K562 (cell line): ENCODE measurements at regions not wholly inside any gene's neighbourhood (a gene's known extent, or its start where the extent isn't known, plus 50 kb on each side); places are given as distances from the start of the nearest gene placed in this dataset.

ENCODE experiments used
- ATAC-seq: fragments of 200-7000 bp; cut with Tn5 transposase; 3 replicates; pipeline ENCODE4 v1.9.1; 2020; ENCODE audit warnings: moderate library complexity
- BruUV-seq: library from RNA; stranded (reverse); fragments of 400-500 nt; replicated peaks from 2 replicates; lab custom pipeline; 2021; lab: Mats Ljungman, UMichigan
- CTCF ChIA-PET: fragments of 300-600 bp; formaldehyde crosslinking; extraction: SDS; loops from one replicate; lab custom pipeline; 2021; ENCODE audit warnings: low intra/inter-chr PET ratio; lab: Yijun Ruan, JAX
- POLR2A ChIA-PET: fragments of 300-600, 350-650 bp; sonication (Branson Sonifier 250); formaldehyde crosslinking; extraction: SDS; loops from one replicate; lab custom pipeline; 2021; ENCODE audit warnings: antibody characterized with exemption, inconsistent platforms; lab: Yijun Ruan, JAX
- DNase-seq, 4 experiments: peaks; one replicate each; pipeline versions ENCODE4 v3.0.0 to v3.0.0-alpha.2; 2011 to 2018; ENCODE audit warnings: low spot score in 3 of 4, mixed read lengths in 3 of 4; ENCODE audit errors: extremely low read depth in 1 of 4
- FAIRE-seq: peaks from 2 replicates; lab custom pipeline; 2011; peaks lifted over from hg19 to GRCh38; lab: Jason Lieb, UNC
- H2AFZ ChIP-seq: 2 replicates; pipeline ENCODE4 v1.6.0; 2011; ENCODE audit warnings: low read depth, low read length, control low read depth, inconsistent platforms
- H3K27ac ChIP-seq: fragments of 200-600 bp; 3 replicates; pipeline ENCODE4 v1.8.0; 2011; ENCODE audit warnings: low read depth, mild to moderate bottlenecking, control low read depth, inconsistent platforms, low read length, moderate library complexity, mixed read lengths; ENCODE audit errors: extremely low read depth
- H3K27me3 ChIP-seq, 2 experiments: fragments of 300-600 bp in 1 of 2; 2 replicates in 1 of 2; 3 replicates in 1 of 2; pipeline versions ENCODE4 v1.6.0 to v1.8.0; 2011; ENCODE audit warnings: inconsistent platforms in 2 of 2, low read length in 2 of 2, mild to moderate bottlenecking in 1 of 2, mixed read lengths in 1 of 2, moderate library complexity in 1 of 2; ENCODE audit not compliant: control insufficient read depth in 2 of 2, insufficient read depth in 2 of 2
- H3K36me3 ChIP-seq: fragments of 300-600 bp; 3 replicates; pipeline ENCODE4 v1.8.0; 2011; ENCODE audit warnings: mild to moderate bottlenecking, low read length, inconsistent platforms; ENCODE audit not compliant: control insufficient read depth, insufficient read depth
- H3K4me1 ChIP-seq, 2 experiments: fragments of 200-600 bp in 1 of 2; replicated peaks in 1 of 2; 2 replicates in 1 of 2; 3 replicates in 1 of 2; pipeline versions ENCODE4 v1.5.1 to v1.8.0; 2011; ENCODE audit warnings: inconsistent platforms in 2 of 2, low read length in 2 of 2, mild to moderate bottlenecking in 1 of 2, mixed read lengths in 1 of 2, moderate library complexity in 1 of 2; ENCODE audit not compliant: control insufficient read depth in 2 of 2, insufficient read depth in 2 of 2
- H3K4me2 ChIP-seq: 2 replicates; pipeline ENCODE4 v1.6.1; 2011; ENCODE audit warnings: low read length, control low read depth, inconsistent platforms, mixed read lengths; ENCODE audit not compliant: insufficient read depth
- H3K4me3 ChIP-seq: fragments of 200-600 bp; sonication (generic), shearing (Covaris generic); 2 replicates; pipeline ENCODE4 v1.5.1; 2016; ENCODE audit warnings: control low read depth, inconsistent platforms
- H3K79me2 ChIP-seq: fragments of 200-600 bp; 3 replicates; pipeline ENCODE4 v1.8.0; 2011; ENCODE audit warnings: low read length, inconsistent platforms; ENCODE audit not compliant: control insufficient read depth, insufficient read depth
- H3K9ac ChIP-seq, 2 experiments: 2 replicates each; pipeline versions ENCODE4 v1.6.0 to v1.6.1; 2011; ENCODE audit warnings: low read depth in 2 of 2, low read length in 2 of 2, control low read depth in 1 of 2, inconsistent platforms in 1 of 2, mild to moderate bottlenecking in 1 of 2, mixed read lengths in 1 of 2; ENCODE audit not compliant: insufficient read depth in 1 of 2
- H3K9me1 ChIP-seq: one replicate; pipeline ENCODE4 v1.6.0; 2011; ENCODE audit warnings: inconsistent platforms, mild to moderate bottlenecking, low read length, moderate library complexity; ENCODE audit not compliant: control insufficient read depth, insufficient read depth
- H3K9me3 ChIP-seq: replicated peaks from 2 replicates; pipeline ENCODE4 v1.5.1; 2011; ENCODE audit warnings: low read depth, low read length, inconsistent platforms; ENCODE audit not compliant: control insufficient read depth, insufficient read depth
- H4K20me1 ChIP-seq: replicated peaks from 2 replicates; pipeline ENCODE4 v1.6.1; 2011; ENCODE audit warnings: low read length, inconsistent platforms, mixed read lengths; ENCODE audit not compliant: control insufficient read depth, insufficient read depth
- FOS ChIP-seq: IDR thresholded peaks from 3 replicates; pipeline ENCODE4 v1.6.1; 2011; ENCODE audit not compliant: insufficient read length; ENCODE audit errors: extremely low read depth
- FUS ChIP-seq: fragments of 200-400 bp; formaldehyde crosslinking; optimal IDR thresholded peaks from 2 replicates; pipeline ENCODE3; 2017; ENCODE audit warnings: low read depth, low read length
- GABPA ChIP-seq: fragments of 200-800 bp; sonication (Bioruptor generic); conservative IDR thresholded peaks from 2 replicates; pipeline ENCODE4 v1.6.1; 2016; ENCODE audit warnings: low read depth, missing genetic modification characterization, missing compliant biosample characterization
- GTF2E2 ChIP-seq: fragments of 200-800 bp; sonication (Bioruptor generic); IDR thresholded peaks from 2 replicates; pipeline ENCODE4 v1.6.1; 2016; ENCODE audit warnings: missing genetic modification characterization, missing compliant biosample characterization
- JUND ChIP-seq, 2 experiments: IDR thresholded peaks; 2 replicates in 1 of 2; 3 replicates in 1 of 2; pipeline ENCODE4 v1.6.1; 2011; ENCODE audit warnings: borderline replicate concordance in 2 of 2, low read depth in 2 of 2, low read length in 2 of 2, improper control_type of control experiment in 1 of 2, missing biosample characterization in 1 of 2, missing genetic modification characterization in 1 of 2, missing genetic modification reagents in 1 of 2
- LEF1 ChIP-seq: fragments of 450-650 bp; IDR thresholded peaks from 2 replicates; pipeline ENCODE4 v1.6.1; 2016; ENCODE audit warnings: mild to moderate bottlenecking
- NCOA1 ChIP-seq: fragments of 450-650 bp; IDR thresholded peaks from 2 replicates; pipeline ENCODE4 v1.6.1; 2016; ENCODE audit warnings: low read depth
- SRF ChIP-seq, 2 experiments: fragments of 250-450, 450-650 bp in 1 of 2; sonication (Bioruptor Pico) in 1 of 2; sonication (generic) in 1 of 2; formaldehyde crosslinking; IDR thresholded peaks; 2 replicates each; pipeline versions ENCODE4 v1.5.0 to v1.5.1; 2020 to 2022; ENCODE audit warnings: mild to moderate bottlenecking in 1 of 2, missing genetic modification reagents in 1 of 2
- SUPT5H ChIP-seq: fragments of 450-650 bp; IDR thresholded peaks from 2 replicates; pipeline ENCODE4 v1.6.1; 2016
- XRCC4 ChIP-seq: IDR thresholded peaks from one replicate; pipeline ENCODE4 v1.6.1; 2011; ENCODE audit not compliant: insufficient read depth, insufficient read length; ENCODE audit errors: extremely low read depth
- ZNF785 ChIP-seq: fragments of 250-450 bp; sonication (Bioruptor Pico); IDR thresholded peaks from 2 replicates; pipeline ENCODE4 v1.4.0; 2020; ENCODE audit warnings: mild to moderate bottlenecking
- WGBS: fragments of 100-300 bp; shearing (Covaris generic); methylation state at CpG from one replicate; pipeline ENCODE4 v1.1.6; 2016; ENCODE audit warnings: low coverage, mixed read lengths; ENCODE audit not compliant: insufficient coverage; ENCODE audit errors: missing lambda C conversion rate; 5-methylcytosine and 5-hydroxymethylcytosine counted together
- in situ Hi-C: fragments of 300-500 bp; cut with MboI; formaldehyde crosslinking; loops from 4 replicates; pipeline ENCODE4 v1.15.0; 2018; ENCODE audit warnings: inconsistent platforms, mixed read lengths
- intact Hi-C: fragments of 100-400 bp; cut with micrococcal nuclease; formaldehyde crosslinking; loops from 2 replicates; pipeline ENCODE4 v1.14.2; 2022
- TF ChIP-seq, protein P1 (sequence below): fragments of 450-650 bp; formaldehyde crosslinking; IDR thresholded peaks from 2 replicates; pipeline ENCODE4 v1.4.0; 2022; ENCODE audit warnings: missing genetic modification characterization
- TF ChIP-seq, protein P2 (sequence below): sonication (generic); formaldehyde crosslinking; IDR thresholded peaks from 2 replicates; pipeline ENCODE4 v1.8.0; 2022; ENCODE audit warnings: missing genetic modification reagents, mild to moderate bottlenecking, borderline replicate concordance
- TF ChIP-seq, protein P3 (sequence below), 2 experiments: fragments of 450-650 bp; IDR thresholded peaks; 2 replicates each; pipeline ENCODE4 v1.6.1; 2016; ENCODE audit warnings: mild to moderate bottlenecking in 2 of 2, borderline replicate concordance in 1 of 2, low read depth in 1 of 2, moderate library complexity in 1 of 2

DNA sequence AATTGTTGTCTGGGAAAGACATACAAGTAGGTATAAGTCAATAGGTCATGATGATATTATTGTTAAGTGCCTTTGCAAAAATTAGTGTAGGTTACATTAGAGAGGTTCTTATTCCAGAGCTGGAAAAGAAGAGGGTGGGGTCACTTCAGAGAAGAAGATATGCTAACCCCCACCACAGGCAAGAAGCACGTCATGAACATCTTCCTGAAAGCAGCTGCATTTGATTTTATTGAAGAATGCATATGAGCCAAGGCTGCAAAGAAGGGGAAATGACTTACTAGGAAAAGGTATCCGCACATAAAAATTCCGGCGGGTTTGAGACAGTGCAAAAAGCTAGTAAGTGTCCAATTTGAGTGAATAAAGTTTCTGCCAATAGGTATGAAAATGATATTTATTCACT, 195.3 kb upstream of the CDH2 start:
- no peaks in the 10 kb centered on the region for H3K9me1 ChIP-seq
- DNase-seq, result no peak
- H3K36me3 ChIP-seq, result no peaks in the 10 kb centered on the region
- no peak for ATAC-seq
- H3K27me3 ChIP-seq, result no peaks in the 10 kb centered on the region
- H3K4me3 ChIP-seq, result no peak overlapping the region
- POLR2A ChIA-PET, result no interaction called here
- H3K79me2 ChIP-seq, result no peaks in the 10 kb centered on the region
- H3K9ac ChIP-seq, result no peak overlapping the region
- H3K4me1 ChIP-seq, result no peaks in the 10 kb centered on the region
- no peak overlapping the region for H3K4me2 ChIP-seq
- H3K9me3 ChIP-seq, result no peaks in the 10 kb centered on the region; the same call in 1 of the 2 replicates
- H4K20me1 ChIP-seq, result no peaks in the 10 kb centered on the region
- BruUV-seq, result no TSS peak
- CTCF ChIA-PET, result no interaction called here
- no peak overlapping the region for H3K27ac ChIP-seq
- in situ Hi-C loops (no loop called here), intact Hi-C loops (no loop called here)
- no peak for FAIRE-seq
- 0% methylated on average over 4 of the region's 4 CpGs for WGBS
- H2AFZ ChIP-seq, result no peak overlapping the region
- TF ChIP-seq NCOA1, result no peak
- TF ChIP-seq, protein P1, sequence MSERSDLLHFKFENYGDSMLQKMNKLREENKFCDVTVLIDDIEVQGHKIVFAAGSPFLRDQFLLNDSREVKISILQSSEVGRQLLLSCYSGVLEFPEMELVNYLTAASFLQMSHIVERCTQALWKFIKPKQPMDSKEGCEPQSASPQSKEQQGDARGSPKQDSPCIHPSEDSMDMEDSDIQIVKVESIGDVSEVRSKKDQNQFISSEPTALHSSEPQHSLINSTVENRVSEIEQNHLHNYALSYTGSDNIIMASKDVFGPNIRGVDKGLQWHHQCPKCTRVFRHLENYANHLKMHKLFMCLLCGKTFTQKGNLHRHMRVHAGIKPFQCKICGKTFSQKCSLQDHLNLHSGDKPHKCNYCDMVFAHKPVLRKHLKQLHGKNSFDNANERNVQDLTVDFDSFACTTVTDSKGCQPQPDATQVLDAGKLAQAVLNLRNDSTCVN (CRISPR knock-in tag), result no peak
- no peak for TF ChIP-seq ZNF785
- TF ChIP-seq JUND (IDR thresholded peaks at IDR 0.05; ENCODE audit: borderline replicate concordance, low read depth, low read length), result no peak
- TF ChIP-seq JUND (tag; IDR thresholded peaks at IDR 0.05; ENCODE audit: borderline replicate concordance, low read depth, low read length), result no peak
- TF ChIP-seq, protein P2, sequence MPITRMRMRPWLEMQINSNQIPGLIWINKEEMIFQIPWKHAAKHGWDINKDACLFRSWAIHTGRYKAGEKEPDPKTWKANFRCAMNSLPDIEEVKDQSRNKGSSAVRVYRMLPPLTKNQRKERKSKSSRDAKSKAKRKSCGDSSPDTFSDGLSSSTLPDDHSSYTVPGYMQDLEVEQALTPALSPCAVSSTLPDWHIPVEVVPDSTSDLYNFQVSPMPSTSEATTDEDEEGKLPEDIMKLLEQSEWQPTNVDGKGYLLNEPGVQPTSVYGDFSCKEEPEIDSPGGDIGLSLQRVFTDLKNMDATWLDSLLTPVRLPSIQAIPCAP (CRISPR knock-in tag), result no peak
- no peak for TF ChIP-seq FOS
- TF ChIP-seq, protein P3, sequence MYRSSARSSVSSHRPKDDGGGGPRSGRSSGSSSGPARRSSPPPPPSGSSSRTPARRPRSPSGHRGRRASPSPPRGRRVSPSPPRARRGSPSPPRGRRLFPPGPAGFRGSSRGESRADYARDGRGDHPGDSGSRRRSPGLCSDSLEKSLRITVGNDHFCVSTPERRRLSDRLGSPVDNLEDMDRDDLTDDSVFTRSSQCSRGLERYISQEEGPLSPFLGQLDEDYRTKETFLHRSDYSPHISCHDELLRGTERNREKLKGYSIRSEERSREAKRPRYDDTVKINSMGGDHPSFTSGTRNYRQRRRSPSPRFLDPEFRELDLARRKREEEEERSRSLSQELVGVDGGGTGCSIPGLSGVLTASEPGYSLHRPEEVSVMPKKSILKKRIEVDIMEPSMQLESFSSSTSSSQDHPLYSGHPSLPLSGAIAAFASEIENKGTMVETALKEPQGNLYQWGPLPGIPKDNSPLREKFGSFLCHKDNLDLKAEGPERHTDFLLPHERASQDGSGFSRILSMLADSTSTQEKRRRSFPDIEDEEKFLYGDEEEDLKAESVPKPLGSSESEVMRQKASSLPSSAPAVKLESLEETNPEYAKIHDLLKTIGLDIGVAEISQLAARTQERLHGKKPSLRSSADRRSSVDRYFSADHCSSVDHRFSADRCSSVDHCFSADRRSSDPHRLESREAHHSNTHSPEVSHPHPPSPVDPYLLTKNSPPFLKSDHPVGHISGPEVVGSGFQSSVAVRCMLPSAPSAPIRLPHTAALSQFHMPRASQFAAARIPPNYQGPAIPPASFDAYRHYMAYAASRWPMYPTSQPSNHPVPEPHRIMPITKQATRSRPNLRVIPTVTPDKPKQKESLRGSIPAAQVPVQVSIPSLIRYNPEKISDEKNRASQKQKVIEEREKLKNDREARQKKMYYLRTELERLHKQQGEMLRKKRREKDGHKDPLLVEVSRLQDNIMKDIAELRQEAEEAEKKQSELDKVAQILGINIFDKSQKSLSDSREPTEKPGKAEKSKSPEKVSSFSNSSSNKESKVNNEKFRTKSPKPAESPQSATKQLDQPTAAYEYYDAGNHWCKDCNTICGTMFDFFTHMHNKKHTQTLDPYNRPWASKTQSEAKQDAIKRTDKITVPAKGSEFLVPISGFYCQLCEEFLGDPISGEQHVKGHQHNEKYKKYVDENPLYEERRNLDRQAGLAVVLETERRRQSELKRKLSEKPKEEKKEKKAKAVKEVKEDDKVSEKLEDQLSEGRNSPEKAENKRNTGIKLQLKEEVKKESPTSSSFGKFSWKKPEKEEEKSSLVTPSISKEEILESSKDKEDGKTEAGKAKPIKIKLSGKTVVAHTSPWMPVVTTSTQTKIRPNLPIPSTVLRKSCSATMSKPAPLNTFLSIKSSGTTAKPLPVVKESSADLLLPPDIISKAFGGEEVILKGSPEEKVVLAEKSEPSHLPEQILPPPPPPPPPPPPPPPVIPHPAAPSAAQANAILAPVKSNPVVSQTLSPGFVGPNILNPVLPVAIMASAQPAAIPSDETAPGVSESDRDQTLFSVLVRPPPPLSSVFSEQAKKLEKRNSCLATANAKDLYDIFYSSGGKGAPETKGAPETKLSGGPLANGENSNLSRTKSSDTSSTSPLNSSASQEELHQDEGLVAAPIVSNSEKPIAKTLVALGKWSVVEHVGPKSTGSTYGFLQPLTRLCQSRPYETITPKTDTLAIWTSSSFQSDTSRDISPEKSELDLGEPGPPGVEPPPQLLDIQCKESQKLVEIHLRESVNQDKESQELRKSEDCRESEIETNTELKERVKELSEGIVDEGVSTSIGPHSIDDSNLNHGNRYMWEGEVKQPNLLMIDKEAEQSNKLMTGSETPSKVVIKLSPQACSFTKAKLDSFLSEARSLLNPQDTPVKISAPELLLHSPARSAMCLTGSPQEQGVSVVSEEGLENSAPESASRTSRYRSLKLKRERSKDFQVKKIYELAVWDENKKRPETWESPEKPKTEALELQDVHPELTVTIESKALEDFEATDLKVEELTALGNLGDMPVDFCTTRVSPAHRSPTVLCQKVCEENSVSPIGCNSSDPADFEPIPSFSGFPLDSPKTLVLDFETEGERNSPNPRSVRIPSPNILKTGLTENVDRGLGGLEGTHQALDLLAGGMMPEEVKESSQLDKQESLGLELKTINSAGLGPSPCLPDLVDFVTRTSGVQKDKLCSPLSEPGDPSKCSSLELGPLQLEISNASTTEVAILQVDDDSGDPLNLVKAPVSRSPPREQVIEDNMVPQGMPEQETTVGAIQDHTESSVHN (IDR thresholded peaks at IDR 0.05; ENCODE audit: borderline replicate concordance in 1 of 2, low read depth in 1 of 2), result no peak
- no peak for TF ChIP-seq SRF (CRISPR knock-in tag; IDR thresholded peaks at IDR 0.05)
- TF ChIP-seq FUS, result no peak
- TF ChIP-seq GABPA, result no peak
- TF ChIP-seq GTF2E2 (tag), result no peak
- TF ChIP-seq LEF1, result no peak
- TF ChIP-seq XRCC4, result no peak
- TF ChIP-seq SUPT5H, result no peak
